Upper lobe of left lung (tissue), 4 donors: ENCODE measurements at regions not wholly inside any gene's neighbourhood (a gene's known extent, or its start where the extent isn't known, plus 50 kb on each side); places are given as distances from the start of the nearest gene placed in this dataset.

Experiments
- CTCF ChIP-seq, 6 experiments: fragments of 450-650 bp in 4 of 6; fragments of 200-600 bp in 2 of 6; sonication (generic) in 2 of 6; IDR thresholded peaks; one replicate each; pipeline ENCODE4 v1.5.1; 2016 to 2019; ENCODE audit warnings: antibody characterized with exemption in 6 of 6
- EP300 ChIP-seq, 4 donors: sonication (generic); formaldehyde crosslinking; IDR thresholded peaks; one replicate each; pipeline ENCODE4 v1.5.1; 2017; ENCODE audit warnings: antibody characterized with exemption in 4 of 4, control low read depth in 2 of 4
- POLR2A ChIP-seq, 4 donors: fragments of 450-650 bp; IDR thresholded peaks; one replicate each; pipeline ENCODE4 v1.5.1; 2016 to 2017; ENCODE audit warnings: antibody characterized with exemption in 4 of 4, mild to moderate bottlenecking in 2 of 4

- TF ChIP-seq POLR2A (IDR thresholded peaks at IDR 0.05) = no peak
- TF ChIP-seq CTCF (IDR thresholded peaks at IDR 0.05) = no peak
- TF ChIP-seq EP300 (IDR thresholded peaks at IDR 0.05) = no peak
Observed at GRCh38 chr12:45611061-45611460, 118.4 kb upstream of the ARID2 start.
